GM21529 (cell line): ENCODE measurements at regions not wholly inside any gene's neighbourhood (a gene's known extent, or its start where the extent isn't known, plus 50 kb on each side); places are given as distances from the start of the nearest gene placed in this dataset.
A peak's percentile ranks its signal among the peaks of the same experiment; 100 is the strongest.

ENCODE experiments used
- ATAC-seq: cut with Tn5 transposase; IDR thresholded peaks from one replicate; pipeline ENCODE4 v1.9.1; 2021; ENCODE audit not compliant: unreplicated experiment

DNA sequence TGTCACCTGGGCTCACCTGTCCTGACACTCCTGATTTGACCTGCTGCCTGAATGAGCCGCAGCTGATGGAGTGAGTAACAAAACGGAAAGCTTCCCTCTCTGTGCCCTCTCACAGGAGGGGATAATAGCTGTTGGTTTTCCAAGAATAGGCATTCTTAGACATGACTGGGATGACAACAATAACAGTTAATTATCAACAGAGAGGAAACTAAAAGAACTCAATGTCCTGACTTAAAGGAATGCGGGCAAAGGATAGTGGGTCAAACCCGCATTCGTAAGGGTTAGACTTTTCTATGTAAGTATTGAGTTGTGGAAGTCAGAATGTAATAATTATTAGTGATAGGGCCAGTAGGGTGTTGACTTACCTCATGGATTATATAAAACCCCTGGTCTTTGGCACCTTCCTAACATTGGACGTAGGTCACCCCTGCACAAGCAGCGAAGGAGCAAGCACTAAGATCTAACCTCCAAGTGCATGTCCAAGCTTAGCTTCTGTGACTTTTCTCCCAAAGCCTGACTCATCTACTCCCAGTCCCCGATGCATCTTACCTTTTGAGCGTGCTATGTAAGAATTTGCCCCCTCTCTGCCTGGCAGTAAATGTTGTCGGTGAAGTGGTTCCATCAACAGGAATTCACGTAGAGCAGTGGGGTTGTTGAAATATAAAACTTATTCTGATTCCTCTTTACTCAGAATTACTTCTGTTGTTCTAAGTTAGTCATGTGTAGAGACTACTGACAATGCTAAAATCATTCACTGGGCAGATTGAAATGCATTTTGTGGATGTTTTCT, 442.3 kb downstream of the FGF9 start:
- ATAC-seq: no peak

DNA sequence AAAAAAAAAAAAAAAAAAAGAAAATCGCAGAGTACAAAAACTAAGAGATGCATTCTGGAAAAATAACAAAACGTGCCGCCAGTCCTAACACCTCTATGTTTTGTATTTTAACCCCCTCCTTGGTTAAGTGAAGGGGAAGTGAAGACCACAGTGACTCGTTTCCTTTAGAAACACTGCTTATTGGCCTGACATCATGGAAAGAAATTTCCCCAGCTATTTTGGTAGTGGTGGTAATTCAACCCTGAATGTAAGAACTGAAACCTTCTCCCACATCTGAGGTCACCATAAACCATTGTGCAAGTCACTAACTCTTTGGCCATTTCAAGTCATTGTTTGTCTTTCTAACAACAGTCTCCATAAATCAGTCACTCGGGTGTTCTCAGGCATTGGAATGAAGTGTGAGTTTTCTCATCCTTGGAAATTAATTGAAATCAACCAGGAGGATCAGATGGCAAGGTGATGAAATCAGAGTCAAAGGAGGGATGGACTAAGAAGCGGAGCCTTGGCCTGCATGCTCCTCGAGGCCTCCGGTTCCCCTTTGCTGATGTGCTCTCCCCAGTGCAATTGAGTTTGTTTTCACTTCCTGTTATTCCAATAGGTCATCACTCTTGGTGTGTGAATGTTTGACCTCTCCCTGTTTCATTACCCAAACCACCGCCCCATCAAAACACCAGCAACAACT, 443.9 kb downstream of the FGF9 start:
- ATAC-seq: peak; percentile 91

DNA sequence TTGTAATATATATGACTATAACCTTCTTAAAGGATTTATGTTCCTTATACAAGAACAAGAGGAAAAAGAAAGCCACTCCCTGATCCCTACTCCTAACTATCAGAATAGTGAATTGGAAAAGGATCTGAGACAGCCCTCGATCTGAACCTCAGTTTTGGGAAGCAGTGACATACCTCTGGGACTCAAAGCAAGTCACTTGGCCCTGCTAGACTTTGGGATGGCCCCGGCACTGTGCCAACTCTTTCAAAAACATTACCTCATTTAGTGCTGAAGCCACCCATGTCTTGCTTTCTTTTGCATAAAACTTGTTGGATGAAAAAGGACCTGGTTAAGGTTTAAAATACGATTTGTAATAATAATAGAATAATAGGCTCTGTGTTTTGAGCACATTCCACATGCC, 447.3 kb downstream of the FGF9 start:
- no peak for ATAC-seq

DNA sequence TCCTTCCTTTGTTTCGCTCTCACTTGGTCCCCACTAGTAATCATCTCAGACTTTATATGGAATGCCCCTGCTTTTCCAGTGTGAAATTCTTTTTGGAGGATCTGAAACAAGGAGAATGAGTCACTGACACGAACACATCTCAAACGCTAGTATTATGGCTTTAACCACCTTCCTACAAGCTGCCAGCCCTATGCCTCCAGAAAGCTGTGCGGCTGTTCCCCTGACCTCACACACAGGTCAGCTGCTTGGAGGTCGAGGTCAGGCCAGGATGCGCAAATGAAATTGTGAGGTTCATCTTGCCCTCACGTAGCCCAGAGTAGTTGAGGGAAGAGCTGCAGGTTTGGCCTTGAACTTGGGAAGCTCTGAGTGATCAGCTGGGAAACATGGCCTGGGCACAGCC, 449.8 kb downstream of the FGF9 start:
- ATAC-seq: no peak

DNA sequence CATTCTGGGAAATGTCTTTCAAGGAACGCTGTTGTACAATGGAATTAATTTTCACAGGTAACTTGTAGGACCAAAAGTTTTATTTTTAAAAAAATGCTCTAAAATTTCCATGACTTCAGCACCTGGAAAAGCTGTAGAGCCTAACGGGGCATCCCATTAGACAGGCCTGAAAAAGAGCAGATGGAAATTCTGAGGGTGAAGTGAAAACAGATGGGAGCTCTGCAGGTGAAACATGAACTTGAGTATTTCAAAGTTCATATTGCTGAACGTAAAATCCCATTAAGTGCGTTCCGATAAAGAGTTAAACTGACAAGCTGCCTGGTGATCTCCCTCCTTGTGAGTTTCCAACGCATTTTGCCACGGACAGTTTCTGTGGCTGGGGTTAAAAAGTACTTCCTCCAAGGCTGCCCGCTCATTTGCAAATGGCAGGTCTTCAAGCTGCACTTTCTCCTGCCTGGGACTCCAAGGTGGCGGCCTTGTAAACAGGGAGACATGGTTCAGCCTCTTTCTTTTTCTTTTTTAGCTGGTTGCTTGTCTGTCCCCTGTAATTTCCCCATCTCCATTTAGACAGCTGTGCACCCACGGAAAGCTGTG, 450.4 kb downstream of the FGF9 start:
- peak; percentile 62 for ATAC-seq

DNA sequence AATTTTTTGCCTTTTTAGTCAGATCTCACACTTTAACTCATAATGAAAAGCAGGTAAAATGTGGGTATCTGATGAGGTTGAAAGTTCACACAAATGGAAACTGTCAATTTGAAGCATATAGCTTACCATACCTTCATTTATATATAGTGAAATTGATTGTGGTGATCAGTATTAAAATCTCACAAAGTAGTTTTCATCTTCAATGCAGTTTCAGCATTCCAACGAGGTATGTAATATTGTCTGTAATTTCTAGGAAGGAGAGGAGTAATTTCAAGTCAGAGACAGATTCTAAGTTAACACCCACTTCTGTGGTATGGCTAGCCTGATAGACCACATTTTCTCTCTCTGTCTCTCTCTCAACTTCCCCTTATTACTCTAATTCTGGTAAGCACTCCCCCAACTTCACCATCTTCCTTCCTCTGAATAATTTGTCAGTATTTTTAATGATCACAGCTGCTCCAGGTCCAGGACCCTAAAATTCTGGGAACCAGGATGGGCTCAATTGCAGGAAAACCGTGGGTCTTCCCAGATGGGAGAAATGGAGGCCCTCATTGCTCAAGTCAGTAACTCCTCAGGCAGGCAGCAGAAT, 455.7 kb downstream of the FGF9 start:
- peak; percentile 96 for ATAC-seq

DNA sequence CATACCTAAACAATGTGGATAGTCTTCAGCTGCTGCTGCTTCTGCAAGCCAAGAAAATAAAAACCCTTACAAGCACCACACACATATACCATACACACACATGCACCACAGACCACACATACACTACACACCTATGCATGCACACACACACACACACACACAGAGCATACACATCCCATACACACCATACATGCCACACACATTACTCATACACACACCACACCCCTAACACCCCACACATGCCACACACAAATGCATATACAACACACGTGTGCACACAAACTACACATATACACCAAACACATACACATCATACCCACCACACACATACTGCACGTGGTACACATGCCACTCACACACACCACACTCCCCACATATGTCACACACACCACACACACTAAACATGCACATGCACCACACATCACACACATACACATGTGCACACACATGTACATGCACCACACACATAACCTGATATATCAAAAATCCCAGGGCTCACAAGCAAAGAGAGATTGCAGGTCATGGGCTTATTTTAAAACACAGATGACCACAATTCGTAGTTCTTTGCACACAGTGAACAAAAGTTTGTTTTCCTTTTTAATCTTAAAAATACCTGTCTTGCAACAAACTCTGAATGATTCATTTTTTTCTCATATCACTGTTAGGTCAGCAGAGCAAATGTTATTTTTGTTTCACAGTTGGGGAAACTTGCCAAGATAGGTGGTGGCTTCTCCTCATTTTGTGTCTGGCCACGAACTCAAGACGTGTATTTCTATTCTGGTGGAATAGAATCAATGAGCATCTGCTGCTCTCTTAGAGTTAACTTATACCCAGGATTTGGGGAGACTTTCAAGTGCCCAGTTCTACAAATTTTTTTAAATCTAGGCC, 456.6 kb downstream of the FGF9 start:
- ATAC-seq: no peak

DNA sequence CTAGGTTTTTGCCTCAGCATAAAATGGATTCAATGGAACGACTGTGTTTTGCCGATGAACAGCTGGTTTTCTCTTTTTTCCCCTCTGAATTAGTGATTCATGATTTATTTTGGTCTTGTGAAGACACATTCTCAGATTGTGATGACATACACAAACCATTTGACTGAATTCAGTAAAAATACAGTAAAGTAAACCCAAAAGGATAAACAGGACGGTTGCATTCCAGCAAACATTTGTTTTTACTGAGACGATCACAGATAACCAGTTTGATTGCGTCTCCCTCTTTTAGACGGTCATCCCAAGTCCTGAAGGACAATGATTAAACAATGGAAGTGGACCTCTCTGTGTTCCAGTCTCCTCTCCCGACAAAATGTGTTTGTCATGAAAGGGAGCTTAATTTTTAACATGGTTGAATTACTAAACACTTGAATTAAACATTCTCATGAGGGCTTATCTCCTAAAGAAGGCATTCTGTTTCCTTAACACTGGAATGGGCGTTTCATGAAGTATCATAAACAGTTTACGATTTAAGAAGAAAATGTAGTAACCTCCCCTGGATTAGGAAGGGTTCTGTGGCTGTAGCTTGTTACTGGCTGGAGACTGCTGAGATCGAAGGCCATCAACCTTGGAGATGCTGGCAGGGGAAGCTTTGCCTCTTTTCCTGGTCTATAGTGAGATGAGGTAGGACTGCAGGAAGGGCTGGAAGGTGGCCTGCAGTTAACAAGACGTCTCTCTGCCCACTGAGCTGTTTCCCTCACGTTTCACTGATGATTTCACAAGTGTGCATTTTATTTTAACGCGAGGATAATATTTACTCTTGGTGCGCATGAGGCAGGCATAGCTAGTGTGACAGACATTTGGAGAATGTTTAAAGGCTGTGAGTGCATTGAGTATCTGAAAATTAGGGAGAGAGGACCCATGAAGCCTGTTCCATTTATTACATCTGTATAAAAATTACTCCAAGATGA, 457.9 kb downstream of the FGF9 start:
- ATAC-seq: no peak

DNA sequence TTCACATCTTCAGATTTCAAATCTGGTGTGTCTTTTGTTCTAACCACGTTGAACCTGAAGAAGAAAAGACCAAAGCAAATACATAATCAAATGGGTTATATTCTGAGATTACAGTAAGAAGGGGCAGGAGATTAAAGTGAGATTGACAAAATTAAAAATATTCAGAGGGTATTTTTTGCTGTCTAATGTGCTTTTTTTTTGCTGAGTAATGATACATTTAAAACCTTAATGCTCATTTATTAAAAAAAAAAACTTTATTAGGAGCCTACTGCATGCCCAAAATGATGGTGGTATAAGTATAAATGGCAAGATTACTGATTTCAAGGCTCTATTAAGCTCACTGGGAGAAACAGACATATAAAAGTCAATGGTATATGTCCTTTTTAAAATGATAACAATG, 459.4 kb downstream of the FGF9 start:
- ATAC-seq: no peak

DNA sequence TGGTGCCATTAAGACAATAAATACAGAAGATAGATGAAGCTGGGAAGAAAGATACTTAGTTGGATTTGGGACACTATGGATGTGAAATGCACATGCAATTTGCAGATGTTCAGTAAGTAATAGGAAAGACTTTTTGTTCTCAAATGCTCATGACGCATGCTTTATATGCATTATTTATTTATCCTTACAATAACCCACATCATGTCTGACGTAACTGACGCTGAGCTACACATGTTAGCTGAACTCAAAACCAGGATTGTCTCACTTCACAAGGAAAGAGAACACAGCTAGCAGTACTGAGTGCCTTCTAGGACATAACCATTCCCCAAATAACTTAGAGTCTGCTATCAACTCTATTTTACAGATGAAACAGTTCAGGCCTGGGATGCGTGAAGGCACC, 463.4 kb downstream of the FGF9 start:
- ATAC-seq: no peak

DNA sequence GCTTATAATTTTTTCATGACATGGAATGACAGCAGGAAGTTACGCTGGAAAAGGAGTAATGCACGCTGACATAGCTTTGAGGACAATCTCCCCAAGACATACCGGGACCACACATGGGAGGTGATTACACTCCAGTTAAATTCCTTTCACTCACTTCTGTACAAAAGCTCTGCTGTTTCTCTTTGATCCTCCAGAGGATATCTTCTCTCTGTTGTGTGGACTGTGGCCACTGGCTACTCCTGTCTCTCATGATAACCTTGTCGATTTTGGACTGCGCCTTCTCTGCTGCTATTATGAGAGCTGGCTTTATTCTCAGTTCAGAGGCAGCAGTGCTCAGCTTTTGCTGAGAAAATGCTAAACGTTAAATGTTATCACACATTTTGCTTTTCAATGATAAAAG, 464.6 kb downstream of the FGF9 start:
- no peak for ATAC-seq

DNA sequence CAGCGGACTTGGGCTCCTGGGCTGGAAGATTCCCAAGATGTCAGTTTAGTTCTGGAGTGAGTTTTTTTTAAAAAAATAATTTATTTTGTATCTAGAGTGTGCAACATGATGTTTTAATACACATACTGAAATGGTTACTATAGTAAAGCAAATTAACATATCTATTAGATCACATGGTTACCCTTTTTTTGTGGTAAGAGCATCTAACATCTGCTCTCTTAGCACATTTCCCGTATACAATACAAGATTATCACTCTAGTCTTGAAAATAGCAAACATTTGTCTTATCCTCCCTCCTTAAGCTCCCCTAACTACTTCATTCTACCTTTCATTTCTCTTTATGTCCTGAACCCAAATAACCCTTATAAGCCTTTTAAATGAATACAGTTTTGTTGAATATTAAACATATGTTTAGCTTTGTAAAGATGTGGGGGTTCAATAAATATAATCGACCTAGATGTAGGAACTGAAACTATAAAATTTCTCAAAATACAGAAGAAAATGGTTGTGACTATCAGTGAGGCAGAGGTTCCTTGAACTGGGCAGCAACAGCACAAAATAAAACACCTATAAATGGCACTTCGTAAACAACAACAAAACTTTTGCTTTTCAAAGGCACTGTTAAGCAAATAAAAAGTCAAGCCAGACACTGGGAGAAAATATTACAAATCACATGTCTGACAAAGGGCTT, 466.6 kb downstream of the FGF9 start:
- ATAC-seq: no peak

DNA sequence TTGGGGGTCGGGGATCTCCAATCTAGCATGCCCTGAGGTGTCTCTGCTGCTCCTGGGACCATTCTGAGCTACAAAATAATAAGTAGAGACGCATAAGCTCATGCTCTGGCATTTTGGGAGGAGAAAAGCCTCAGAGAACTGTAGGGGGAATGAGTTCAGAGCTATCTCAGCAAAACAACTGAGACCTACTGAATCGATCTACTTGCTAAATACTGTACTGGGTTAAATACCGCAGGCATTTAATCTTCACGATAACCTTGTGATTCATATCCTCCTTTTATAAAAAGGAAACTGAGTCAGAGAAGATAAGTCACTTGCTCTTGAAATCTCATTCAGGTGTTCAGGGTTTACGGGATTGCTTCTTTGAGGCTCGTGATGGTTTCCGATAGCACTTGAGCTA, 468.1 kb downstream of the FGF9 start:
- ATAC-seq: no peak

DNA sequence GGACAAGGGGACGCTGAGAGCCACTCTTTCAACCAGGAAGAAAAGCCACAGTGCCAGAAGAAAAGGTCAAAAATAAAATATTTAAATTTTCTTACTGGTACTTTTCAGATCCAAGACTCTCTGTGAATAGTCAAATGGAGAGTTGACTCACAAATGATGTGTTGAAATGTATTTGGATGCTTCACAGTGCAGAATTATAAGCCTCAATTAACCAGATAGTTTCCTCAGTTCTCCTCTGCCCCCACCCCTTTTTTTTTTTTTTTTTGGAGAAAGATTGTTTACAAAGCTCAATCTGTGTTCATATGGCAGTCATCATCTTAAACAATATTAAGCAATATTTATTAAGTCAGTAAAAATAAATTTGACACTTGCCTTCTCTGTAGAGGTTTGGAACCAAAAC, 470.8 kb downstream of the FGF9 start:
- no peak for ATAC-seq

DNA sequence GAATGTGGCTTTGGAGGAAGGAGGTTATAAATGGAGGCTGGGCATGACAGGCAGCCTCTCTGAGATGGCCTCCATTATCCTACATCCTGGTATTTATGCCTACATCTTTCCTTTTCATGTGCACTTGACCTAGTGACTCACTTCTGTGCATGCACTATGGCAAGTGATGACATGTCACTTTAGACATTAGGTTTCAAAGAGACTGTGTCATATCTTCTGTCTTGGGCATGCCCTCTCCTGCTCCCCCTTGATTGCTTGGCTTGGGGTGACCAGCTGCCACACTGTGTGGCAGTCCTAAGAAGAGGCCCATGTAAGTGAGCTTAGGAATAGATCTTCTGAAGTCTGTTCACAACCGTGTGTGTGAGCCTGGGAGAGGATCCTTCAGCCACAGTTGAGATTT, 472.8 kb downstream of the FGF9 start:
- no peak for ATAC-seq

DNA sequence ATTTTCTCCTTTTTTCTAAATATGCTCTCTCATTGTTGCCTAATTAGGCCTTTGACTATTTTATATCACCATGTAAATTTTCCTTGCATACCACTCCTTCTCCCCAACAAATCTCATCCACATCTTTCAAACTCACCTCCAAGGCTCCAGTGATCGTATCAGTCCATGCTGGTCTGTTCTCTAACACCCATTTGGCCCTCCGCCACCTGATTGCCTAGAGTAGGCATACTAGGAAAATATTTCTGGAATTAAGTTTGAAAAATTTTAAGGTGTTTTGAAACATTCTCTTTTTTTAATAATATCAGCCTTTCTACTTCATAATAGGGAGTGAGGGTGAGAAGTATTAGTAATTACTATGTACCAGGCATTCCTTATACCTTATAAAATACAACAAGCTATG, 473.9 kb downstream of the FGF9 start:
- no peak for ATAC-seq

DNA sequence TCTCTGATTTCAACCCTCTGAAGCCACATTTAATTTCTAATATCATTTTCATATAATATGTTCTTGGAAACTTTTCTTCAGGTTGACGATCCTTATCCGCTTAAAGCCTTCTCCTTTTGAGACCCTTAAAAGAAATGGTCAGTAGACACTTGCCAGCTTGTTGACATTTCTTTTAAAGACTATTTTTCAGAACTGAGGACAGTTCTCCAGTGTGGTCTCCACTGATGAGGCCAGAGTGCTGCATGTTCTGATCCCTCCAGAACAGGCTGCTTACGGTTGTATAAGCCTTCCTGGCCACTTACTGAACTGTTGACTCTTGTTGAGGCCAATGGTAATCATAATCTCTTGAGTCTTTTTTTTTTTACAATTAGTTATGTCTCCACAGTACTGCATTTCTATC, 477.3 kb downstream of the FGF9 start:
- no peak for ATAC-seq

DNA sequence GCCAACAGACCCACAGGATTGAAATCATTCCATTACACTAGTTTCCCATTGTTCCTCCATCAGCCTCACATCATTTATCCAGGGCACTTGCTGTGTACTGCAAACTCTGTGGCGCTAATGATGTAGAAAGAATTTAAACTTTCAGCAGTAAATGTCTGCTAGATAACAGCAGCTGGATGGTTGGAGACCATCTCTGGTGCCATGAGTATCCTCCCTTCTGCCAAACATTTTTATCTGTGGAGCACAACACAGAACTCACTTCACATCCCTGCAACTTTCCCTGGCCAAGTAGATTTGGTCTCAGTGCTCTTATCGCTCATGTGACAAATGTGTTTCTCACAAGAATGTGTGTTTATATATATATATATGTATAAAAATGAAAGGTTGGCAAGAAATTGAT, 481.9 kb downstream of the FGF9 start:
- no peak for ATAC-seq

DNA sequence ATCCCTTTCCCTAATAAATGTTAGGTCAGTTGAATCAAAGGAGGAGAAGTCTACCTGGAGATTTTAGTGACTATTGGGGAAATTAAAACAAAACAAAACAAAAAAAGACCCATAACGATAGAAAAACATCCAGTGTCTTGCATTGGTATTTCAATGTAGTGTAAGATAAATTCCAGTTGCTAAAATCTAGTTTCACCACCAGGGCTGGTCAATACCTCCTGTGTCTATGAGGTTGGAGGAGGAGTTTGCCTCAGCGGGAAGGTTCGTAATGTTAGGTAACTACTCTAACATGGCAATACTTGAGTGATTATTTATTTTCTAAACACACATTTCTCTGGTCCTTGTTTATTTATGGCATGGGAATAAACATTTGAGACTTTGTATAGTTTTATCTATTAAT, 483.2 kb downstream of the FGF9 start:
- ATAC-seq: no peak
